H1 (cell line): ENCODE measurements at regions not wholly inside any gene's neighbourhood (a gene's known extent, or its start where the extent isn't known, plus 50 kb on each side); places are given as distances from the start of the nearest gene placed in this dataset.

Source experiments
- BRCA1 ChIP-seq: IDR thresholded peaks from 2 replicates; pipeline ENCODE4 v1.6.1; 2012; ENCODE audit warnings: low read depth, low read length, improper control_type of control experiment
- NRF1 ChIP-seq: IDR thresholded peaks from 2 replicates; pipeline ENCODE4 v1.6.1; 2011; ENCODE audit warnings: mild to moderate bottlenecking, low read depth, low read length, improper control_type of control experiment

- TF ChIP-seq BRCA1 (no peak), NRF1 (no peak)
Observed at GRCh38 chr16:89040391-89040790, 53.3 kb upstream of the ACSF3 start.
